GM23338 (cell line): ENCODE measurements at regions not wholly inside any gene's neighbourhood (a gene's known extent, or its start where the extent isn't known, plus 50 kb on each side); places are given as distances from the start of the nearest gene placed in this dataset.

Experiments
- ATAC-seq: fragments of 200-7000 bp; cut with Tn5 transposase; 3 replicates; pipeline ENCODE4 v1.9.1; 2020
- DNase-seq: peaks from one replicate; pipeline ENCODE4 v3.0.0-alpha.2; 2015; ENCODE audit warnings: low spot score
- H2AFZ ChIP-seq: fragments of 200-600 bp; sonication (generic); 2 replicates; pipeline ENCODE4 v1.8.0; 2016; ENCODE audit warnings: antibody characterized with exemption, mild to moderate bottlenecking, moderate library complexity
- H3F3A ChIP-seq: fragments of 200-600 bp; sonication (generic); replicated peaks from 2 replicates; pipeline ENCODE4 v1.8.0; 2017; ENCODE audit warnings: antibody characterized with exemption, mixed run types, low read depth
- H3K27ac ChIP-seq: fragments of 200-600 bp; sonication (generic); 2 replicates; pipeline ENCODE4 v1.6.1; 2016; ENCODE audit warnings: low read depth
- H3K27me3 ChIP-seq: fragments of 200-600 bp; sonication (generic); 2 replicates; pipeline ENCODE4 v1.8.0; 2016; ENCODE audit warnings: mild to moderate bottlenecking, mixed run types, moderate library complexity; ENCODE audit not compliant: insufficient read depth
- H3K36me3 ChIP-seq: fragments of 200-600 bp; sonication (generic); 2 replicates; pipeline ENCODE4 v1.8.0; 2016; ENCODE audit warnings: mild to moderate bottlenecking; ENCODE audit not compliant: insufficient read depth
- H3K4me1 ChIP-seq: fragments of 200-600 bp; sonication (generic); 2 replicates; pipeline ENCODE4 v1.8.0; 2016; ENCODE audit warnings: mild to moderate bottlenecking, moderate library complexity; ENCODE audit not compliant: insufficient read depth
- H3K4me2 ChIP-seq: fragments of 200-600 bp; sonication (generic); 2 replicates; pipeline ENCODE4 v1.7.1; 2017; ENCODE audit warnings: mixed run types
- H3K4me3 ChIP-seq: fragments of 200-600 bp; sonication (generic); 2 replicates; pipeline ENCODE4 v1.6.1; 2016; ENCODE audit warnings: mixed run types
- H3K79me2 ChIP-seq: fragments of 200-600 bp; sonication (generic); replicated peaks from 2 replicates; pipeline ENCODE4 v1.8.0; 2017; ENCODE audit warnings: mild to moderate bottlenecking; ENCODE audit not compliant: insufficient read depth
- H3K9me2 ChIP-seq: fragments of 200-600 bp; sonication (generic); 2 replicates; pipeline ENCODE4 v1.8.0; 2017; ENCODE audit not compliant: insufficient read depth
- H4K20me1 ChIP-seq: fragments of 200-600 bp; sonication (generic); replicated peaks from 2 replicates; pipeline ENCODE4 v1.8.0; 2017; ENCODE audit warnings: mild to moderate bottlenecking; ENCODE audit not compliant: insufficient read depth
- H3K27ac Mint-ChIP-seq: 2 replicates; pipeline ENCODE4 v1.8.0; 2020; ENCODE audit warnings: inconsistent platforms, mild to moderate bottlenecking, moderate library complexity, mixed read lengths
- H3K27me3 Mint-ChIP-seq: 3 replicates; pipeline ENCODE4 v1.8.0; 2022; ENCODE audit warnings: low read depth, mild to moderate bottlenecking, moderate library complexity, mixed read lengths, inconsistent platforms; ENCODE audit not compliant: insufficient read depth, poor library complexity
- H3K36me3 Mint-ChIP-seq: 3 replicates; pipeline ENCODE4 v1.8.0; 2021; ENCODE audit warnings: low read depth, mild to moderate bottlenecking, inconsistent platforms, moderate library complexity, mixed read lengths
- H3K4me1 Mint-ChIP-seq: 3 replicates; pipeline ENCODE4 v1.8.0; 2020; ENCODE audit warnings: mild to moderate bottlenecking, inconsistent platforms, mixed read lengths
- H3K4me3 Mint-ChIP-seq: 3 replicates; pipeline ENCODE4 v1.8.0; 2021; ENCODE audit warnings: moderate library complexity, mild to moderate bottlenecking, inconsistent platforms, mixed read lengths
- H3K9me3 Mint-ChIP-seq: 3 replicates; pipeline ENCODE4 v1.8.0; 2020; ENCODE audit warnings: moderate library complexity, mild to moderate bottlenecking, inconsistent platforms, mixed read lengths
- CREB1 ChIP-seq: fragments of 250-450 bp; sonication (Bioruptor Pico); IDR thresholded peaks from 2 replicates; pipeline ENCODE4 v1.5.0; 2020; ENCODE audit warnings: low read depth, mild to moderate bottlenecking, moderate library complexity
- ETS1 ChIP-seq: IDR thresholded peaks from 2 replicates; pipeline ENCODE4 v1.6.1; 2016; ENCODE audit warnings: antibody characterized with exemption
- EZH2 ChIP-seq: fragments of 200-600 bp; sonication (generic); IDR thresholded peaks from one replicate; pipeline ENCODE4 v1.8.0; 2017; ENCODE audit warnings: antibody characterized with exemption, mild to moderate bottlenecking, low read depth; ENCODE audit not compliant: unreplicated experiment
- EZH2phosphoT487 ChIP-seq: fragments of 200-600 bp; sonication (generic); IDR thresholded peaks from one replicate; pipeline ENCODE4 v1.8.1; 2018; ENCODE audit warnings: antibody characterized with exemption; ENCODE audit not compliant: unreplicated experiment
- JUNB ChIP-seq: IDR thresholded peaks from one replicate; pipeline ENCODE4 v1.6.1; 2016; ENCODE audit warnings: antibody characterized with exemption; ENCODE audit not compliant: unreplicated experiment
- NANOG ChIP-seq: IDR thresholded peaks from 2 replicates; pipeline ENCODE4 v1.6.1; 2016; ENCODE audit warnings: antibody characterized with exemption, borderline replicate concordance
- POLR2AphosphoS5 ChIP-seq: IDR thresholded peaks from 2 replicates; pipeline ENCODE4 v1.6.1; 2016; ENCODE audit warnings: antibody characterized with exemption, low read depth
- REST ChIP-seq: IDR thresholded peaks from one replicate; pipeline ENCODE4 v1.6.1; 2018; ENCODE audit warnings: antibody characterized with exemption; ENCODE audit not compliant: unreplicated experiment
- STAT1 ChIP-seq: IDR thresholded peaks from one replicate; pipeline ENCODE4 v1.6.1; 2016; ENCODE audit warnings: antibody characterized with exemption; ENCODE audit not compliant: unreplicated experiment
- ZNF114 ChIP-seq: fragments of 250-450 bp; sonication (Bioruptor Pico); IDR thresholded peaks from 2 replicates; pipeline ENCODE4 v1.5.0; 2020; ENCODE audit warnings: mild to moderate bottlenecking, moderate library complexity
- ZNF331 ChIP-seq: fragments of 250-450 bp; sonication (Bioruptor Pico); IDR thresholded peaks from 2 replicates; pipeline ENCODE4 v1.5.0; 2020; ENCODE audit warnings: low read depth, mild to moderate bottlenecking, moderate library complexity
- ZNF462 ChIP-seq: fragments of 250-450 bp; sonication (Bioruptor Pico); IDR thresholded peaks from 2 replicates; pipeline ENCODE4 v1.5.0; 2020; ENCODE audit warnings: mild to moderate bottlenecking, moderate library complexity
- TF ChIP-seq, protein P1 (sequence below), 2 experiments: fragments of 200-600 bp in 1 of 2; sonication (generic) in 1 of 2; conservative IDR thresholded peaks; 2 replicates each; pipeline versions ENCODE4 v1.5.1 to v1.6.1; 2016 to 2017; ENCODE audit warnings: antibody characterized with exemption in 2 of 2, low read depth in 2 of 2, mild to moderate bottlenecking in 2 of 2, moderate library complexity in 1 of 2

DNA sequence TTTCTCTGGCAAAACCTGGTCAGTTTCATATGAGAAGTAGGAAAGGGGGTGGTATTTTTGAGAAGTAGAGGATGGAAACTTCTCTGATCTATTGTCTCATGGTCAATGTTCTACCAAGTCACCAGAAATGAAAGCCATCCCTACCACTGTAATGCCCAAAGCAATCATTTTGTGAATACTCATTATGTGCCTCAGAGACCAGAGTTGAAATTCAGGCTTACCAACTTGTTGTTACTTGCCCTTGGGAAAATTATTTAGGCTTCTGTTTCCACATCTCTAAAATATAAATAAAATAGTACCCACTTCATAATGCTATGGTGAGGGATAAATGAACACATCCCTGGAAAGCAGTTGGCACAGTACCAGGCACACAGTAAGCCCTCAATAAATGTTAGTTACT lies 723.7 kb upstream of the TBX3 start:
- H3K27ac ChIP-seq: no peak overlapping the region
- TF ChIP-seq ZNF462: no peak
- no peak for TF ChIP-seq ZNF331 (CRISPR knock-in tag)
- TF ChIP-seq NANOG: no peak
- no peak for TF ChIP-seq EZH2phosphoT487
- no peak for TF ChIP-seq ETS1
- no peak for TF ChIP-seq CREB1 (CRISPR knock-in tag)
- TF ChIP-seq REST: no peak
- no peak for TF ChIP-seq EZH2
- no peak for TF ChIP-seq POLR2AphosphoS5
- no peak for TF ChIP-seq STAT1
- no peak for TF ChIP-seq JUNB
- no peak for TF ChIP-seq ZNF114 (CRISPR knock-in tag)
- TF ChIP-seq, protein P1, sequence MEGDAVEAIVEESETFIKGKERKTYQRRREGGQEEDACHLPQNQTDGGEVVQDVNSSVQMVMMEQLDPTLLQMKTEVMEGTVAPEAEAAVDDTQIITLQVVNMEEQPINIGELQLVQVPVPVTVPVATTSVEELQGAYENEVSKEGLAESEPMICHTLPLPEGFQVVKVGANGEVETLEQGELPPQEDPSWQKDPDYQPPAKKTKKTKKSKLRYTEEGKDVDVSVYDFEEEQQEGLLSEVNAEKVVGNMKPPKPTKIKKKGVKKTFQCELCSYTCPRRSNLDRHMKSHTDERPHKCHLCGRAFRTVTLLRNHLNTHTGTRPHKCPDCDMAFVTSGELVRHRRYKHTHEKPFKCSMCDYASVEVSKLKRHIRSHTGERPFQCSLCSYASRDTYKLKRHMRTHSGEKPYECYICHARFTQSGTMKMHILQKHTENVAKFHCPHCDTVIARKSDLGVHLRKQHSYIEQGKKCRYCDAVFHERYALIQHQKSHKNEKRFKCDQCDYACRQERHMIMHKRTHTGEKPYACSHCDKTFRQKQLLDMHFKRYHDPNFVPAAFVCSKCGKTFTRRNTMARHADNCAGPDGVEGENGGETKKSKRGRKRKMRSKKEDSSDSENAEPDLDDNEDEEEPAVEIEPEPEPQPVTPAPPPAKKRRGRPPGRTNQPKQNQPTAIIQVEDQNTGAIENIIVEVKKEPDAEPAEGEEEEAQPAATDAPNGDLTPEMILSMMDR (conservative IDR thresholded peaks at IDR 0.05; ENCODE audit: low read depth in 2 of 2): no peak
- H3K27me3 ChIP-seq: no peaks in the 10 kb centered on the region
- ATAC-seq: no peak
- Mint-ChIP-seq H3K9me3 (no peaks in the 10 kb centered on the region; the same call in 2 of the 3 replicates), H3K4me1 (peaks cover 35% of the 10 kb centered on the region), H3K36me3 (no peaks in the 10 kb centered on the region), H3K27ac (no peak overlapping the region), H3K27me3 (peaks cover 2% of the 10 kb centered on the region), H3K4me3 (no peak overlapping the region)
- no peaks in the 10 kb centered on the region for H3F3A ChIP-seq
- H3K4me2 ChIP-seq: no peak overlapping the region
- no peak overlapping the region for H2AFZ ChIP-seq
- H3K9me2 ChIP-seq: no peaks in the 10 kb centered on the region
- no peaks in the 10 kb centered on the region for H3K36me3 ChIP-seq
- no peak for DNase-seq
- H3K4me3 ChIP-seq: no peak overlapping the region
- H3K79me2 ChIP-seq: no peaks in the 10 kb centered on the region
- H4K20me1 ChIP-seq: no peaks in the 10 kb centered on the region
- H3K4me1 ChIP-seq: peaks cover 23% of the 10 kb centered on the region
